Duodenal mucosa (tissue), 2 donors: ENCODE measurements at regions not wholly inside any gene's neighbourhood (a gene's known extent, or its start where the extent isn't known, plus 50 kb on each side); places are given as distances from the start of the nearest gene placed in this dataset.
"Not testable (repeated sequence)": the region's sequence is repeated elsewhere in the genome, so short reads cannot be mapped to it uniquely, and the experiment has no call there.

Source experiments
- H3K27ac ChIP-seq: one replicate; pipeline ENCODE4 v1.7.0; 2013; ENCODE audit warnings: low read depth, low read length
- H3K27me3 ChIP-seq, 2 donors: one replicate each; pipeline ENCODE4 v1.7.0; 2013; ENCODE audit warnings: low read length in 2 of 2, control low read depth in 1 of 2; ENCODE audit not compliant: insufficient read depth in 2 of 2, control insufficient read depth in 1 of 2
- H3K36me3 ChIP-seq, 2 donors: one replicate each; pipeline ENCODE4 v1.7.0; 2013; ENCODE audit warnings: low read length in 2 of 2, control low read depth in 1 of 2; ENCODE audit not compliant: insufficient read depth in 2 of 2, control insufficient read depth in 1 of 2
- H3K4me1 ChIP-seq, 2 donors: one replicate each; pipeline ENCODE4 v1.7.0; 2013; ENCODE audit warnings: low read length in 2 of 2, control low read depth in 1 of 2; ENCODE audit not compliant: insufficient read depth in 2 of 2, control insufficient read depth in 1 of 2
- H3K4me3 ChIP-seq, 2 donors: one replicate each; pipeline ENCODE4 v1.7.0; 2013; ENCODE audit warnings: low read length in 2 of 2, low read depth in 1 of 2
- H3K9ac ChIP-seq, 2 donors: one replicate each; pipeline ENCODE4 v1.7.0; 2013; ENCODE audit warnings: low read length in 2 of 2, low read depth in 1 of 2
- H3K9me3 ChIP-seq, 2 donors: one replicate each; pipeline ENCODE4 v1.7.0; 2013; ENCODE audit warnings: low read length in 2 of 2, control low read depth in 1 of 2; ENCODE audit not compliant: control insufficient read depth in 1 of 2

DNA sequence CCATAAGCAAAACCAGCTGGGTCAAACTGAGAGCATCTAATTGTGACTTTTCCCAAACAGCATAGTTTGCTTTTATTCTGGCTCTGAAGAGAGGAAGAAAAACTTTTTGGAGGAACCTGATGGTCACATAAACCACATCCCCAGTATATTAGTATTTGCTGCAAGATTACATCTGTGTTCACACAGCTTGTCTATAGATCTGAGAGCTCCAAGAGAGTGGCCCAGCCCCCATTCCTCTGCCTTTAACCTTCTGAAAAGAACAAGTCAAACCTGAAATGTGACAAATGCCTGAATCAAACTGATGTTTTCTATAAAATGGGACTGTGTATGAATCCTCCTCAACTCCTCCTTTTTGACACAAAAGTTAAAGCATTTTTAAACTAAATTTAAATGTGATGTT is 435.2 kb downstream of the ZNF479 start:
- not testable (repeated sequence) for H3K9ac ChIP-seq, H3K4me3 ChIP-seq, H3K36me3 ChIP-seq, H3K27ac ChIP-seq, H3K4me1 ChIP-seq, H3K27me3 ChIP-seq
- peaks cover 11 to 14% of the 10 kb centered on the region in 2 donors for H3K9me3 ChIP-seq

DNA sequence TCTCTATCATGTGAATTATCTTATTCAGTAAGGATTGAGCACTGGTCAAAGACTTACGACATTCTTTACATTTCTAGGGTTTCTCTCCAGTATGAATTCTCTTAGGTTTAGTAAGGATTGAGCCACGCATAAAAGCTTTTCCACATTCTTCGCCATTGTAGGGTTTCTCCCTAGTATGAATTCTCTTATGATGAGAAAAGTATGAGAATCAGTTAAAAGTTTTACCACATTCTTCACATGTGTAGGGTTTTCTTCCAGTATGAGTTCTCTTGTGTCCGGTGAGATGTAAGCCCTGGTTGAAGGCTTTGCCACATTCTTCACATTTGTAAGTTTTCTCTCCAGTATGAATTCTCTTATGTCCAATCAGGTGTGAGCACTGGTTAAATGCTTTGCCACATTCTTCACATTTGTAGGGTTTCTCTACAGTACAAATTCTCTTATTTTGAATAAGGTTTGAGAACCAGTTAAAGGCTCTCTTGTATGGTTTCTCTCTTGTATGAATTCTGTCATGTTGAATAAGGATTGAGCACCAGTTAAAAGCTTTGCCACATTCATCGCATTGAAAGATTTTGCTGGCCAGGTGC is 445.9 kb downstream of the ZNF479 start:
- no peaks in the 10 kb centered on the region for H3K4me1 ChIP-seq
- H3K27ac ChIP-seq, result no peak overlapping the region
- H3K36me3 ChIP-seq, result no peaks in the 10 kb centered on the region
- H3K27me3 ChIP-seq, result no peaks in the 10 kb centered on the region
- H3K9ac ChIP-seq, result no peak overlapping the region
- peak overlapping the region in 1 of 2 donors; percentile 7 for H3K4me3 ChIP-seq
- peaks cover 35 to 39% of the 10 kb centered on the region in 2 donors for H3K9me3 ChIP-seq

DNA sequence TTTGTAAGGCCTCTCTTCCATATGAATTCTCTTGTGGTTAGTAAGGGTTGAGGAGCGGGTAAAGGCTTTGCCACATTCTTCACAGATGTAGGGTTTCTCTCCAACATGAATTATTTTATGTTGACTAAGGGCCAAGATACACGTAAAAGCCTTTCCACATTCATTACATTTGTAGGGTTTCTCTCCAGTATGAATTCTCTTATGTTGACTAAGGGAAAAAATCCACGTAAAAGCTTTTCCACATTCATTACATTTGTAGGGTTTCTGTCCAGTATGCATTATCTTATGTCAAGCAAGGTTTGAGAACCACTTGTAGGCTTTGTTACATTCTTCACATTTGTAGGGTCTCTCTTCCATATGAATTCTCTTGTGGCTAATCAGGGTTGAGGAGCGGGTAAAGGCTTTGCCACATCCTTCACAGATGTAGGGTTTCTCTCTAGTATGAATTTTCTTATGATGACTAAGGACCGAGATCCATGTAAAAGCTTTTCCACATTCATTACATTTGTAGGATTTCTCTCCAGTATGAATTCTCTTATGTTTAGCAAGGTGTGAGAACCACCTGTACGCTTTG is 493.0 kb downstream of the ZNF479 start:
- H3K4me3 ChIP-seq, result no peak overlapping the region
- no peaks in the 10 kb centered on the region for H3K4me1 ChIP-seq
- H3K9ac ChIP-seq, result no peak overlapping the region
- H3K27me3 ChIP-seq, result no peaks in the 10 kb centered on the region
- H3K9me3 ChIP-seq, result peaks cover 52 to 67% of the 10 kb centered on the region in 2 donors
- H3K36me3 ChIP-seq, result no peaks in the 10 kb centered on the region
- H3K27ac ChIP-seq, result no peak overlapping the region

DNA sequence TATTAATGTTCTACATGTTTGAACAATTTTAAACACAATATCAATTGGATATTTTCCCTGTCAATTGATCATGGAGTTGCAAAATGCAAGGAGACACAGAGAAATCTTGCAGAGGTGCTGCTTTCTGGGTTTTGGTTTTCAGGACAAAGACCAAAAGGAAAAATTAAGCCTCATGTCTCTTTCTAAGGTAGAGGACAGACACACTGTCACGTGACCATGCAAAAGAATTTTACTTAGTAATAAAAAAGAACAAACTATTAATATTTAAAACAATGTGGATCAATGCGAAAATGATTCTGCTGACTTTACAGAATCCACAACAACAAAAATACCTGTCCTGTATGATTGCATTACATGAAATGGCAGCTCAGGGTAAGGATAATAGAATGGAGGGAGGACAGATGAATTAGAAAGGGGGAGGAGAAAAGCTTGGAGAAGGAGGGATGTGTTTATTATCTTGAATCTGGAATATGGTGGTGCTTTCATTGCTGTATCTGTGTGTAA is 493.7 kb upstream of the NUPR2 start:
- H3K27me3 ChIP-seq, result no peaks in the 10 kb centered on the region
- H3K9ac ChIP-seq, result no peak overlapping the region
- no peaks in the 10 kb centered on the region for H3K4me1 ChIP-seq
- H3K4me3 ChIP-seq, result no peak overlapping the region
- peaks cover 27% of the 10 kb centered on the region in 2 donors for H3K9me3 ChIP-seq
- H3K36me3 ChIP-seq, result no peaks in the 10 kb centered on the region
- H3K27ac ChIP-seq, result no peak overlapping the region

DNA sequence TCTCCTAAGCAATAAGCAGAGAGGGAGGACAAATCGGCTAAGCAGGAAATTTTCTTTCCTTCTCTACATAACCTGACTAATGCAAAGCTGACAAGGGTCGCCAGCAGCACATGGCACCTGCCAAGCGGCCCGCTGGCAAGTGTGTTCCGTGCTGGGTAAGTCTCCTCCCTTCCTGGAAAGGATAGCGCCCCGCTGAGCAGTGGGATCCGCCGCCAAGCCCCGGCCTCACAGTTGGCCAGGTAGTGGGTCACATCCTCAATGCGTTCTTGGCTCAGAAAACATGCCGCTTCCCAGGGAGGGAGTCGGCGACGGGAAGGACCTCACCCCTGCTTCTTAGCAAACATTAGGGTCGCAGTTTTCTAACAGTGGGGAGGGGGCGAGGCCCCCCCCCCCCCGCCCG is 488.9 kb upstream of the NUPR2 start:
- no peak overlapping the region for H3K4me3 ChIP-seq
- H3K36me3 ChIP-seq, result no peaks in the 10 kb centered on the region
- H3K4me1 ChIP-seq, result no peaks in the 10 kb centered on the region
- peaks cover 21 to 26% of the 10 kb centered on the region in 2 donors for H3K9me3 ChIP-seq
- H3K27ac ChIP-seq, result no peak overlapping the region
- H3K27me3 ChIP-seq, result no peaks in the 10 kb centered on the region
- no peak overlapping the region for H3K9ac ChIP-seq

DNA sequence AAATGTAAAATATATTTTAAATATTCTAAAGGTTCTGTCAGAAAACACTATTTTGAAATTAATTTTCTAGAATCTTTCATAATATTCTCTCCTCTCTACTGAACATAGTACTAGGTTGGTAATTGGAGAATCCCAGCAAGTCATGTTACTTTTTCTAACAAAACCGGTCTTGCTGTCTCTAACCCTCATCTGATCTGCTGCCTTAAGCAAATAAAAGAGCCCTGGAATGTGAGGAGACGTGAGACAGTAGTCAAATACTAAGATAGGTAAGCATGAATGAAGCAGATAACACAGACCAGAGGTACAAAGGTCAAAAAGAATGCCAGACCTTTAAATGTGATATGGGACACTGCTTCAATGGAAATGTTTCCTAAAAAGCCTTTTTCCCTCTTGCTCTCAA is 462.4 kb upstream of the NUPR2 start:
- no peaks in the 10 kb centered on the region for H3K36me3 ChIP-seq
- H3K4me1 ChIP-seq, result no peaks in the 10 kb centered on the region
- no peak overlapping the region for H3K27ac ChIP-seq
- peaks cover 10 to 17% of the 10 kb centered on the region in 2 donors for H3K9me3 ChIP-seq
- no peaks in the 10 kb centered on the region for H3K27me3 ChIP-seq
- no peak overlapping the region for H3K9ac ChIP-seq
- H3K4me3 ChIP-seq, result no peak overlapping the region

DNA sequence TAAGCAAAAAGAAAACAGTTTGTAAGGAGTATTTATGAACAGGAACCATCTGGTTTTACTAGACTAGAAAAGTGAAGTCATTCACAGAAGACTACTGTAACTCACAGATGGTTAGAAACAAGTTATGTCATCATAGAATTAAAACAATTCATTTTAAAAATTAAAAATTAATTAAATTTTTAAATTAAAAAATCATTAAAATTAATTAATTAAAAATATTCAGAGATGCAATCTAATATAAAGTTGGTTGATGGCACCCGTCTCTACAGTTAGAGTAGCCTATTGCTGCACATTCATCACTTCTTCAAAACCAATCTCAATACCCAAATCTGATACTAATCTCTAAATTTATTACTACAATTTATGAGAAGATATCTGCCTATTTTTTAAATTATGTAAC is 454.8 kb upstream of the NUPR2 start:
- no peak overlapping the region for H3K9ac ChIP-seq
- H3K36me3 ChIP-seq, result no peaks in the 10 kb centered on the region
- H3K4me3 ChIP-seq, result no peak overlapping the region
- H3K9me3 ChIP-seq, result peaks cover 9 to 28% of the 10 kb centered on the region in 2 donors
- no peak overlapping the region for H3K27ac ChIP-seq
- H3K4me1 ChIP-seq, result no peaks in the 10 kb centered on the region
- no peaks in the 10 kb centered on the region for H3K27me3 ChIP-seq

DNA sequence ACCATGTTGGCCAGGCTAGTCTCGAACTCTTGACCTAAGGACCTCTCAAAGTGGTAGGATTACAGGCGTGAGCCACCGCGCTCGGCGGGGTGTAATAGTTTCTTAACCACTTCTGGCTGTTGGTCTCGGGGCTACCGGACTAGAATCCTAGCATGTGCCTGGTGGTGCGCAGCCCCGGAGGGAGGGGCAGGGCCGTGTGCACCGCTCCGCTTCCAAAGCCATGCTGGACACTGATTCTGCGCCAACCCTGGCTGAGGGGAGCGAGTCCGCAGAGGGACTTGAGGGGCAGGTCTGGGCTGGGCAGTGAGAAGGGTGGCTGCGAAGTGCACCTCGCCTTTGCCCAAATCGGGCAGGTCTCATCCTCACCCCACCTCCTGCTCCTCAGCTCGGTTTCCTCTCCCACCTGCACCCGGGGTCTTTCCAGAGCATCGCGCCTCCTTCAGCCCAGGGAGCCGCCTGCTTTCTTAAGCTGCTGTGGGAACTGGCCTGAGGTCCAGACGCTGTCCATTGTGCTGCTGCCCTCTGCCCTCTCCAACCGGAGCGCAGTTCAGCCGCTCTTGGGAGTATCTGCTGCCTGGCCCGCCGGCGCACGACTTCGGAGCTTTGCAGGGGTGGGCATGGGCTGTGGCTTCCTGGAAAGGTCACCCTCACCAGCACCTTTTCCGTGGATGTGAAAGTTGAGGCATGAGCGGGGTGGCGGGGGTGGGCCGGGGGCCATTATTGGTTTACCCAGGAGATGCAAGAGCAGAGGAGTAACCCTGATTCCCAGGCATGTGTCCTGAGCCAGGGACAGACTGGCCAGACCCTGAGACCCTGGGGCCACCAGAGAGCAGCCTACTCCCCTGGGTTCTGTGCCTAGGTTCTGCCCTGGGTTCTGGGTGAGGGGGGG is 422.6 kb upstream of the NUPR2 start:
- H3K4me3 ChIP-seq, result no peak overlapping the region
- H3K27ac ChIP-seq, result no peak overlapping the region
- H3K9me3 ChIP-seq, result peaks cover 42 to 59% of the 10 kb centered on the region in 2 donors
- no peaks in the 10 kb centered on the region for H3K27me3 ChIP-seq
- H3K9ac ChIP-seq, result no peak overlapping the region
- no peaks in the 10 kb centered on the region for H3K4me1 ChIP-seq
- no peaks in the 10 kb centered on the region for H3K36me3 ChIP-seq

DNA sequence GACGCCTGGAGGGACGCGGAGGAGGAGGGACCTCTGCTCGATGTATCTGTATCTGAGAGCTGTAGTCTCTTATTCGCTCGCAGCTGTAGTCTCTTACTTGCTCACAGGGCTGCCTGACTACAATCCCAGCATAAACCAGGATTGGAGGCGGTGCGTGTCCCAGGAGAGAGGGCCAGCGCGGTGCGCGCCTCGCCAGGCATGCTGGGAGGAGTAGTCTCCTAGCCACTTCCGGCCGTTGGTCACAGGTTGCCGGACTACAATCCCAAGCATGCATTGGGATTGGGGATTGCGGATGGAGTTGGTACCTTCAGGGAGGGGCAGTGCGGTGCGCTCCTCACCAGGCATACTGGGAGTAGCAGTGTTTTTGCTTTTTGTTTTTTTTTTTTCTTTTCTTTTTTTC is 421.7 kb upstream of the NUPR2 start:
- Histone ChIP-seq H3K4me1 (no peaks in the 10 kb centered on the region), H3K36me3 (no peaks in the 10 kb centered on the region), H3K9ac (no peak overlapping the region), H3K9me3 (peaks cover 48 to 57% of the 10 kb centered on the region in 2 donors), H3K27ac (no peak overlapping the region), H3K27me3 (no peaks in the 10 kb centered on the region), H3K4me3 (no peak overlapping the region)

DNA sequence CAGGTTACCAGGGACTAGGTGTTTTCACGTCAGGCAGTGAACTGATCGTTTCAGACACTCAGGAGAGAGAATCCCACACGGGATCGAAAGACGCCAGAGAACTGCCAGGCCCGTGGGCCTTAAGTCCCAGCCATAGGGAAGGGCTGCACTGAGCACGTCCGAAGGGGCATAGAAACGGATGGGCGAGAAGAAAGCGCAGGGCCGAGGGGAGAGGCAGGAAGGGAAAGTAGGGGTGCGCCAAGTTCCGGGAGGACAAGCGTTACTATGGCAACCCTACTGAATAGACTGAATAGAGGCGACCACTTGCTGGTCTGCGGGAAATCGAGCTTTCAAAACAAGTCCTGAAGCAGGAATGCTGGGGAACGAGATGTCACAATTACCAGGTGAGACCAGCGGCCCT is 421.3 kb upstream of the NUPR2 start:
- H3K9me3 ChIP-seq, result peaks cover 45 to 52% of the 10 kb centered on the region in 2 donors
- H3K4me3 ChIP-seq, result no peak overlapping the region
- H3K4me1 ChIP-seq, result no peaks in the 10 kb centered on the region
- no peaks in the 10 kb centered on the region for H3K27me3 ChIP-seq
- no peaks in the 10 kb centered on the region for H3K36me3 ChIP-seq
- no peak overlapping the region for H3K27ac ChIP-seq
- no peak overlapping the region for H3K9ac ChIP-seq
